HG03521 (cell line): ENCODE measurements at regions not wholly inside any gene's neighbourhood (a gene's known extent, or its start where the extent isn't known, plus 50 kb on each side); places are given as distances from the start of the nearest gene placed in this dataset.

Experiments used
- ATAC-seq: cut with Tn5 transposase; IDR thresholded peaks from one replicate; pipeline ENCODE4 v1.9.1; 2021; ENCODE audit warnings: mild to moderate bottlenecking, moderate library complexity; ENCODE audit not compliant: unreplicated experiment

DNA sequence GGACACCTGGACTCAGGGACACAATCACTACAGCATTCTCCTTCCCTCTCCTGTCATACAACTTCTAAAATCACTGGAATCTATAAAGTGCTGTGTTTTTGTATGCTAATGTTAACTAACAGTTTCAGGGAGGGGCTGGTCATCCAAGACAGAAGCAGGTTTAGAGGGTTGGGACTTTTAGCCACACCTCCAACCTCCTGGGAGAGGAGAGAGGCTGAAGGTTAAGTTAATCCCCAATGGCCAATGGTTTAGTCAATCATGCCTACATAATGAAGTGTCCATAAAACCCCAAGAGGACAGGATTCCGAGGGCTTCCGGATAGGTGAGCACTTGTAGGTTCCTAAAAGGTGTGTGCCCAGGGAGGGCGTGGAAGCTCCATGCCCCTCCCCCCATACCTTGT lies 219.3 kb upstream of the CTNNB1 start:
- no peak for ATAC-seq

DNA sequence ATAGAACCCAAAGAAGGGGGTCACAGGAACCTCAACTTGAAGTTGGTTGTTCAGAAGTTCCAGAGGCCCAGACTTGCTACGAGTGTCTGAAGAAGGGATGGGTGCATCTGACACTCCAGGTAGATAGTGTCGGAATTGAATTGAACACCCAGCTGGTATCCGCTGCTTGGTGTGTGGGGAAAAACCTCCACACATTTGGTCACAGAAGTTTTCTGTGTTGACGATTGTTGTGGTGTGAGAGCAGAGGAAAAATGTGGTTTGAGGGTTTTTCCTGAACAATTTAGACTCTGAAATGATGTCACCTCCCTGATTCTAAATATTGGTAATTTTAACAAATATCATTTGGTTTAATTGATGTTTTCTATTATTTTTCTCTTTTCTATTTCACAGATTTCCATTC lies 218.8 kb upstream of the CTNNB1 start:
- no peak for ATAC-seq

DNA sequence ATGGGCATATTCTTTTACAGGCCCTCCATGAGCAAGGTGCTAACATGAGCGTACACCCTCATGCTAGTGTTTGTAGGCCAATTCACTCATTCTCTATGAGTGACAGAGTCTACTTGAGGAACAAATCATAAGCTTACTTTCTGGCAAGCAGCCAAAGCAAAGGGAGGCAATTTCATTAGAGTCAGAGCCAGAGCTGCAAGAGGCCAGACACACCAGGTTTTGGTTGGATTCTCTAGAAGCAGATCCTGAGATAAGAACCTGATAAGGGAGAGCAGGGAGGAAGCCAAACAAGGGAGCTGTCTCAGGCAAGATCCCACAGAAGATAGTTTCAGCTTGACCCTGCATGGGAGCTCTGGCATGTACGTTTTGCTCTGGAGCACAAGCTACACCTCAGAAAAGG lies 214.1 kb upstream of the CTNNB1 start:
- ATAC-seq, result no peak

DNA sequence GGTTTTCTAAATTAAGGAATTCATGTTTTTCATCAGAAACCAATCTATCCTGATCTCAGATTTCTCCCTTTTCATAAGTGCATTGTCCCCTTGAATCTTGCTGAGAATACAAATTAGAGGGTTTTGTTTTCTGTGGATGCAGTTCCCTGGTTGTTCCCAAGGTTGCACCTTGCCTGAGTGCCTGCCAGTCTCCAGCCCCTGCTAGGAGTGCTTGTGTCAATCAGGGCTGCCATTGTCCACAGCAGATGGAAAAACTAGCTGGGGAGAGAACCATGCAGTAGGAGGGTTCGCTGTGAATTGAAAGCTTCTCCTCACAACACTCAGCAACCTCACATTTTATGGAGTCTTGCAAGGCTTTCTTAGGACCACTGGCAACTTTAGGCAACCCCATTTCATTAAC lies 210.8 kb upstream of the CTNNB1 start:
- no peak for ATAC-seq

DNA sequence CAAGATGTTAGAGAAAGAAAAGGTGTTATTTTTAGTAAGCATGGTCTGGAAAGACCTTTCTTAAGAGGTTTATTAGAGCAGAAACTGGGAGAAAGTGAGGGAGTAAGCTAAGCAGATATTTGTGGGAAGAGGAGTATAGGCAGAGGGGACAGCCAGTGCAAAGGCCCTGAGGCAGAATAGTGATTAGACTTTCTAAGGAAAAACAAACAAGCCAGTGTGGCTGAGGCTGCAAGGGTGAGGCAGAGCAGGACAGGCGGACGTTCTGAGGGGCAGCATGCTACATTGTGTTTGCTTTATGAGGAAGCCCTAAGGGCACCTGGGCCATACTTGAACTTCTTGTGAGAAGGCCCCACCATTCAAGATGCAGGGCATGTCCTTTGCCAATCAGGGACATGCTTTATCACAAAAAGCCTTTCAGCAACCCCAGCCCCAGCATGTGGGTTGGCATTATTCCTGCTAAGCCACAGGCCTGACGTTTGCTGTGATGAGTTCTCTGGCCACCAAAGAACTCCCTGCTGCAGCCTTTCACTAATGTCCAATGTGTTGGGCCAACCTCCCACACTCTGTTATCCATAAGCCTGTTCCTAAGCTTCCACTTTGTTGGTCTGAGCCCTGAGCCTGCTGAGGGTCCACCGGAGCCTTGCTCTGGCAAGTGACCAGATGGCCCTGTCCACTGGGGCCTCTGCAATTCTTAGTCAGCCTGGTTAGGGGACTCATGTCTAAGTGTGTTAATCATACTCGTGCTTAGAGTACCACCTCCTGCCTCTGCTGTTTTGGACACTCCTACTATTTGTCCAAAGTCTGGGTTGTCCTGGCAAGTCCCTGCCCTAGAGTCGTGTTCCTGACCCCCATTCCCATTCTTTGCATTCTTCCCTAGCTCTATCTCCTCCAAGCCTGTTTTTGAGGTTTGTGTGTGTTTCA lies 209.9 kb upstream of the CTNNB1 start:
- no peak for ATAC-seq

DNA sequence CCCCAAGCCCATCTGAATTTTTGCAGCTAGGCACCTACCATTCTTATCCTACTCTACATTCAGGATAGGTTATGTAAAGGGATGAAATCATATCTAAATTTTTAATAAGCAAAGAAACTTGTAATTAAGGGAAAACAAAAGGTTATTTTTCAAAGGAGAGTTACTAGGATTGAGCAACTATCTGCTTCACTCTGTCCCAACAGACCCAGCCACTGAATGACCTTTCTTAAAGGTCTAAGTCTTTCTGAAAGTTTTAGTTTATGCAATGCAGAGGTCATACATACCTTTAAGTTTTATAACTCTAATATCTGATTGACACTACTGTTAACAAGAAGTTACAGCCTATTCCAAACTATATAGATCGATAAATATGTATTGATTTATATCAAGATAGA lies 209.2 kb upstream of the CTNNB1 start:
- no peak for ATAC-seq

DNA sequence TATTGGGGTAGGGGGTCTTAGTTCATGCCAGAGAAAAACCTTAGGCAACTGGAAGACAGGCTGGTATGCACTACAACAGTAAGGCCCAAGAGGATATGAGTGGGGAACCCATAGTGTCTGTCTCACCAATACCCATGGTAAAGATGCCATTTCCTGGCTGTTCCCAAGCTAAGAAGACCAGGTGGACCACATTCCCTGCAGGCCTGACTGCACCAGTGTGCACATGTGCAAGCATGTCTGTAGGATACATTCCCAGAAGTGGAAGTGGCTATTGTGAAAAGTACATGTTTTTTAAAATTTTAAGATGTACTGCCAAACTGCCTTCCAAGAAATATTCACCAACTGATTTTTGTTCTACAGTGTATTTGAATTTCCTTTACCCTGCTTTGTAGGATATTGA lies 207.3 kb upstream of the CTNNB1 start:
- ATAC-seq, result no peak

DNA sequence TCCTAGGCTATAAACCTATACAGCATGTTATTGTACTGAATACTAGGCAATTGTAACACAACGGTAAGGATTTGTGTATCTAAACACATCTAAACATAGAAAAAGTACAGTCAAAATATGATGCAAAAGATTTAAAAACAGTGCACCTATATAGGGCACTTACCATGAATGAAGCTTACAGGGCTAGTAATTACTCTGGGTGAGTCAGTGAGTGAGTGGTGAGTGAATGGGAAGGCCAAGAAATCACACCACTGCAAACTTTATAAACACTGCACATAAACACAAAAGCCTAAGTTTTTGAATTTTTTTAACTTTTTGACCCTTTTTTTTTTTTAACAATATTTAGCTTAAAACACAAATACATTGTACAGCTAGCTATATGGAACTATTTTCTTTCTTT lies 204.7 kb upstream of the CTNNB1 start:
- ATAC-seq, result no peak

DNA sequence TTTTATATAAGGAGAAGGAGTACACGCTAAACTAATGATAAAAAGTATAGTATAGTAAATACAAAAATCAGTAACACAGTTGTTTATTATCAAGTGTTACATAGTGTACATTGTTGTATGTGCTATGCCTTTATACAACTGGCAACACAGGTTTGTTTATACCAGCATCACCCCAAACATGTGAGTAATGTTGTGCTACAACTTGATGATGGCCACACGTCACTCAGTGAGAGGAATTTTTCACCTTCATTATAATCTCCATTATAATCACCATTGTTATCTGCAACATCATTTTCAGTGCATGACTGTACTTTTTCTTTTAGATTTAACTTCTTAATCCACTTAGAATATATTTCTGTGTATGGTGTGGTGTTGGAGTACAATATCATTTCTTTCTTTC lies 204.0 kb upstream of the CTNNB1 start:
- ATAC-seq, result no peak

DNA sequence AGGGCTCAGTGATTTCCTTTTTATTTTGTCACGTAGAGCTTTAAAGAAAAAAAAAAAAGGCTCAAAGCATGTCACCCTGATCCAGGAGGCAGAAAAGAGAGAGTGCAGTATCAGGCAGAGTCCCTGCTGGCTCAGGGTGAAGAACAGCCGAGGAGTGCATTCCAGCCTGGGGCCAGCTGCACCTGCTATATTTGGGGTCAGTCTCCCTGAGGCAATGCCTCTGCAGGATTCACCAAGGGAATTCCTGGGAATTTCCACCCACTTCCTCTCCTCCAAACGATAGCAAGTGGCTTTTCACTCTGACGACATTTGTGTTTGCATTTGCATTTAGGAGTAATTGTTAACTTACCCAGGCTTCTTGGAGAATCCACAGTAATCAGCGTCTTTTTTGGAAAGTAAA lies 202.9 kb upstream of the CTNNB1 start:
- ATAC-seq, result no peak

DNA sequence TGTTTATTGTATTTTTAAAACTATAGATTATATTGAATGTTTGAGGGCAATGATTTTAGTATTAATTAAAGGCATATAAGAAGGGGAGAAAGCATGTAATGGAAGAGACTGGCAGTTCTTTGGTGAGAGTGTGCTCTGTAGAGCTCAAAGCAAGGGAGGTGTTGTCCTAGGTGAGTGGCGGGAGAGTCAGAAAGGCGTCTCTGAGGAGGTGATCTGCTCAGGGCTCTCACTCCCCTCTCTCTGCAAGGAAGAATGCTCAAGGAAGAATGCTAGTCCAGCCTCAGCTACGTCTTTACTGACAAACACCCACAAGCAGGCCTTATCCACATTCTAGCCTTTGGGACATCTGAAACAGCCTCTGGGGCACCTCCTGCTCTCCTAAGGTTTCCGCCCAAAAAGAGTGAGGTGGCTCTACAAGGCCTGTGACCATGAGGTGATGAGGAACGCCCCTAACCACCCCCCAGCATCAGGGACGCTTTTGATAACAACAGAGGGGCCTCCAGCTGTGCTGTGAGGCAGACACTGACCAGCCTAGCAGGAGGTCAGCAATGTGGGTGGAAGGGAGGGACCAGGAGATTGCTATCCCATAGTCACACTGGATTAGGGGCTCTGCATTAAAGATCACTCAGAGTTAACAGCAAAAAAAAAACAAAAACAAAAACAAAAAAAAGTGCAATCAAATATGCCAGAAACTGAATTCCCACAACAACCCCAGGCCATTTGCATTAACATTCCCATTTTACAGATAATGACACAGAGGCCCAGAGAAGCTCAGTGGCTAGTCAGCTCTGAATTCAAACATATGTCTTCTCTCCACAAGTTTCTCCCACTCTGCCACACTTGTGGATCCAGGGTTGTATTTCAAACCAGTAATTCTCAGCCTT lies 202.2 kb upstream of the CTNNB1 start:
- no peak for ATAC-seq

DNA sequence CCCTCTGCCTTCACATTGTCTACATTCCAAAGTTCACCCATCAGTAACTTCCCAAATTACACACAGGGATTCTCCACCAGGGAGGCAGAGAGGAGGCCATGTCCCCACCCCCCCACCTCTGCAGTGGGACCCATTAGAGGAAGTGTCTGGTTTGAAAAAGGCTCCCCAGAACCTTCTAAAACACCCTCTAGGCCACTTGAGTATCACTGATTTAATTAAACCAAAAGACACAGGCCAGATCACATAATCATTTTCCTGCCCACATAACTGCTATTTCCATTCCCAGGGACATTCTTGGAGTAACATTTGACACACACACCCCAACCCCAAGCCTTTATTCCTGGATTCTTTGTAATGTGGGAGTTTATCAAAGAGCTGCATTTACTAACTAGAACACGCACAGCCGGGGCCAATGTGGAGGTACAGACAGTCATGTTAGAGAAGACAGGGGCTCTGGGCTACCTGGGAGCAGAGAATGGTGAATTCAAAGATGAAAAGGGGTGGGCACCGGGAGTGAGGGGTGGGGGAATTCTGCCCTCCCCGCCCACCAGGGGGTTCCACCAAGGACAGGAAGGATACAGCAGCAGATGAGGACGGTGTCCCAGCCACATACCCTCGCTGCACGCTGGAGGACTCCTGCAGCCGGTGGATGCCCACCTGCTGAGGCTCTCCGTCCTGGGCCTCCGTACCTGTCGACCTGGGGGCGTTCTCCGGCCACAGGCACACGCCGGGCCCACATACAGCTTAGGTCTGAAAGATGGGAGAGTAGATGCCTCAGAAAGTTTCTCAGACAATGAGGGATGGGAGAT lies 201.4 kb upstream of the CTNNB1 start:
- no peak for ATAC-seq

DNA sequence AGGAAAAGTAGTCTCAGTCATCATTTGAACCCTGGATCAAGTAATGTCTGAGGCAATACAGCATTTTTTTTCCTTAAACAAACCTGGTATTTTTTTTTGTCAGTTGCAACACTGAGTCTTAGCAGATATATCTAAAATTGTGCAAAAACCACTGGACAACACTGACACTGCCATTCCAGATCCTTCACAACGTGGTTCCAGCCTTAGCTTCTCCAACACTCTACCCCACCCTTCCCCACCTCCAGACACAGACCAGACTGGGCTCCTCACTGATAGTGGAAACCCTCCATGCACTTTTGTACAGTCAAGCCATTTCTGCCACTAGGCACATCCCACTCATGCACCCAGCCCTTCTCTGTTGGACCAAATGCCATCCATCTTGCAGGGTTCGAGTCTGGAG lies 199.6 kb upstream of the CTNNB1 start:
- no peak for ATAC-seq

DNA sequence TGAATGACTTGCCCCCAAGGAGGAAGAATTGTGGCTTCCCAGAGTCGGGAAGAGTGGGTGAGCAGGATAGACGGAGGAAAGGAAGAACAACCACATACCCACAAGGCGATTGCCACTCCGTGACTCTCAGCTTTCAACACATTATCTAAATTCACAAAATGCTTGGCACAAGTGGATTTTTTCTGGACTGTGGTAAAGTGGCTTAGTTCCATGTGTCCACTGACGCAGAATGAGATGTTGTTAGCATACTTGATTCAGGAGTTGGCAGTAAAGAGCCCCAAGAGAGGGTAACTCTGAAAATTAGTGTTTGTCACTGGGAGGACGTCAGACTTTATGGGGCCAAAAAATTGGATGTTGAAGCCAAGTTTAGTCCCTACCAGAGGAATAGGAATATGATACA lies 198.8 kb upstream of the CTNNB1 start:
- ATAC-seq, result no peak

DNA sequence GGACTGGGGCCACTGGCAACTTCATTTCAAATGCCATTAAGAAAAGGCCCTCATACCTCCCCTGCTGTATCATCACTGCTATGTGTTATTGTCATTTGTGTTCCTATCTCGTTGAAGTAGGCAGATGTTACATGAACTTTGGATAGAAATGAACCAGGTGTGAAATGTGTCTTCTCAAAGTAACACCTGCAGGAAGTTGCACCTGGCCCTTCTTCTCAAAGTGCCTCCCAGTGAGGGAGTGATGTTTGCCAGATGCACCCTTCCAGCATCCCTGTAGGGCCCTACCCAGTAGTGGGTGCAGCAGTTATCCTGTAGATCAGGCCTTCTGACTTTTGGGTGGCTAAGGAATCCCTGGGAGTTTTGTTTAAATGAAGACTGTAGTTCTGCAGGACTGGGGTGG lies 197.7 kb upstream of the CTNNB1 start:
- ATAC-seq, result no peak

DNA sequence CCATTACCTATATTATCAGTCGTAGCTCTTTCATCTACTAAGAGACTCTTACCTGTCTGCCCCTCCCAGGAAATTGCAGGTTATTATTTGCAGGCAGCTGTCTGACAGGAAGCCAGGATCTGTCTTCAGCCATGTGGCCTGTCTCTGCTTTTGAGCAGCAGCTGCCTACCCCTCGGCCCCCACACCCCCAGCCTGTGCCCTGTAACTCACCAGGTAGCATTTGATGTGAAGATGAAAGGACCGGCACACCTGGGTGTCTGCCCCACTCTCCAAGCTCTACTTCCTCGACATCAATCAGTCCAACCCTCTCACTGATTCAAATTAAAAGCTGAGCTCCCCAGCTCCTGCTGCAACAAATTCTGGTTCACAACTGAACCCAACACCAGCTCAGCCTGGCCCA lies 197.2 kb upstream of the CTNNB1 start:
- ATAC-seq, result no peak

DNA sequence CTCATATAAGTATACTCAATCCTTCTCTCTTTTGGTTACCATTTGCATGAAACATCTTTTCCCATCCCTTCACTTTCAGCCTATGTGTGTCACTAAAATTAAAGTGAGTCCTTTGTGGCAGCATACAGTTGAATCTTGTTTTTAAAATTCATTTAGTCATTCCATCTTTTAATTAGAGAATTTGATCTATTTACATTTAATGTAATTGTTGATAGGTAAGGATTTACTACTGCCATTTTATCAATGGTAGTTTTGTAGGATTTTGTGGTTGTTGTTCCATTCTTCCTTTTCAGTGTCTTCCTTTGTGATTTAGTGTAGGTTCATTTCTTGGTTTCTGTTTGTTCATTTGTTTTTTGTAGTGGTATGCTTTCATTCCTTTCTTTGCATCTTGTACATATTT lies 191.9 kb upstream of the CTNNB1 start:
- ATAC-seq, result no peak

DNA sequence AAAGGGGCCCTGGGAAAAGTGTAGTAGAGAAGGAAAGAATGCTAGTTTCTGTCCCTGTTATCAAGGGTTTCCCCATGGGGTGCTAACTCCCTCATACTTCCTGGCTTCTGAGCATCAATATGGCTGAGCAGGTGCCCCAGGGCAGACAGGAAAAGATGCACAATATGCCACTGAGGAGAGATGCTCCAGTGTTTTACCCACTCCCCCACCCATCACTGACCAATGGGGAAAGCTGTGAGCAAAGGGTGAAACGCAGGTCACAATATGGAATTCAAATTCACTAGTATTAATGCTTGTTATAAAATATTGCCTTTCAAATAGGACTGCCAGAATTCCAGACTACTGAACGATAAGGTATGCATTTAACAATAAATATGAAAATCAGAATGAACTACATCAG lies 187.5 kb upstream of the CTNNB1 start:
- no peak for ATAC-seq

DNA sequence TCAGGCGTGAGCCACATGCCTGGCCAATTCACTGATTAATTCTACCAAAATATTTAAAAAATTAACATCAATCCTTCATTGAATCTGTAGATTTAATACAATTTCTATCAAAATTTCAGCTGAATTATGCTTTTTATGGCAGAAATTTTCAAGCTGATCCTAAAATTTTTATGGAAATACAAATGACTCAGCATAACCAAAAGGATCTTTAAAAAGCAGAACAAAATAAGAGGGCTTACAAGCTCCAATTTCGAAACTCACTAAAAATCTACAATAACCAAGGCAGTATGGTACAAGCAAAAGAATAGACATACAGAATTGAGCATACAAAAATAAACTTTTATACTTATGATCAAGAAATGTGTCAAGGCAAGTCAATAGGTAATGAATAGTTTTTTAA lies 180.4 kb upstream of the CTNNB1 start:
- no peak for ATAC-seq

DNA sequence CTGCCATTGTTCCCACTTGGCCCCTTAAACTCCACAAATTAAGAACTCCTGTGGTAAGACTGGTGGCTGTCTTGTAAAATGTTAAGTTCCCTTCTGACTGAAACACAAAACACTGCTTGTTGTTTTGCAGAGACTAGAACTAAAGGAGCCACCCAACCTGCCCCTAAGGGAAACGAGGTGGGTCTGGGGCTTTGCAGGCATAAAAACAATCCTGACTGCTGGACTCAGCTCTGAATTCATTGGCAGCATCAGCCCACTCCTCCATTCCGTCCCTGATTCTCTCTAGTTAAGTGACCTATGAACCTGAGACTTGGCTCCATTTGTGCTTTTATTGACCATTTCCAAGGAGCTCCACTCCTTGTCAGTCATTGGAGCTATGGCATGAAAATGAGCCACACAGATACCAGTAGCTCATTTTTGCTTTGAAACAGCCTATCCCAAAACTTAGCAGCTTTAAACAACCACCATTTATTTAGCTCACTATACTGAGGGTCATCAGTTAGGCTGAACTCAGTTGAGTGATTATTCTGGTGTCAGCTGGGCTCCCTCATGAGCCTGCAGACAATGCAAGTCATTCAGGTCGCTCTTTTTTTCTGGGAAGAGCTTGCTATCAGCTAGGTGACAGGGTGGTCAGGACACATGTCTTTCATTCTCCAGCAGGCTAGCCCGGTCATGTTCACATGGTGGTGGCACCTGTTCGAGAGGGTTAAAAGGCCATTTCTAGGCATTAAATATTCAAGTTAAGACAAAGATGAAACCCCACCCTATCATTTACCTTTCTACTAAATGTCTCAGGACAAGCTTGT lies 175.1 kb upstream of the CTNNB1 start:
- no peak for ATAC-seq
